ENCODE measurements at regions not wholly inside any gene's neighbourhood (a gene's known extent, or its start where the extent isn't known, plus 50 kb on each side); places are given as distances from the start of the nearest gene placed in this dataset.

- Histone ChIP-seq H3K56ac (ENCODE audit: low read length) (no peak overlapping the region), H3K9ac (ENCODE audit: low read length) (no peak overlapping the region), H4K5ac (ENCODE audit: low read length) (no peak overlapping the region), H2BK120ac (ENCODE audit: low read depth, low read length) (no peak overlapping the region), H3K4ac (ENCODE audit: low read depth, low read length) (no peak overlapping the region), H3K23ac (ENCODE audit: low read length) (no peak overlapping the region), H3K36me3 (ENCODE audit: control insufficient read depth, insufficient read depth, low read length) (no peaks in the 10 kb centered on the region), H3K27me3 (ENCODE audit: insufficient read depth, low read length, poor library complexity) (no peaks in the 10 kb centered on the region), H2BK5ac (ENCODE audit: low read length) (no peak overlapping the region), H2AK5ac (ENCODE audit: low read length) (no peak overlapping the region), H2BK15ac (replicated peaks; ENCODE audit: low read depth) (no peak overlapping the region), H3K18ac (ENCODE audit: low read length) (no peak overlapping the region), H3K4me2 (ENCODE audit: low read length) (no peak overlapping the region), H4K8ac (ENCODE audit: low read depth, low read length) (no peak overlapping the region), H3K4me3 (ENCODE audit: low read length) (no peak overlapping the region), H3K79me1 (ENCODE audit: low read length) (no peaks in the 10 kb centered on the region), H3K79me2 (ENCODE audit: control insufficient read depth, insufficient read depth, low read length) (no peaks in the 10 kb centered on the region), H3K4me1 (ENCODE audit: control insufficient read depth, low read depth, low read length) (no peaks in the 10 kb centered on the region), H3K27ac (ENCODE audit: low read depth, low read length) (no peak overlapping the region)
- no peak for DNase-seq
- WGBS (ENCODE audit: extremely low coverage, insufficient coverage, low lambda C conversion rate), result no CpG with 5 or more reads among the region's 11 CpGs
Observed at GRCh38 chr16:85288869-85289660, 176.8 kb upstream of the CIBAR2 start.

- no peaks in the 10 kb centered on the region for H3K27me3 ChIP-seq (ENCODE audit: insufficient read depth, low read length, poor library complexity)
- no peak overlapping the region for H3K27ac ChIP-seq (ENCODE audit: low read depth, low read length)
- no peak overlapping the region for H4K5ac ChIP-seq (ENCODE audit: low read length)
- H2BK15ac ChIP-seq (replicated peaks; ENCODE audit: low read depth), result no peak overlapping the region
- no peak overlapping the region for H2BK120ac ChIP-seq (ENCODE audit: low read depth, low read length)
- H3K36me3 ChIP-seq (ENCODE audit: control insufficient read depth, insufficient read depth, low read length), result no peaks in the 10 kb centered on the region
- H3K4me1 ChIP-seq (ENCODE audit: control insufficient read depth, low read depth, low read length), result no peaks in the 10 kb centered on the region
- no peak overlapping the region for H3K4ac ChIP-seq (ENCODE audit: low read depth, low read length)
- no peak for DNase-seq
- no peak overlapping the region for H2AK5ac ChIP-seq (ENCODE audit: low read length)
- no peak overlapping the region for H3K23ac ChIP-seq (ENCODE audit: low read length)
- no peak overlapping the region for H3K4me3 ChIP-seq (ENCODE audit: low read length)
- H3K9ac ChIP-seq (ENCODE audit: low read length), result no peak overlapping the region
- H2BK5ac ChIP-seq (ENCODE audit: low read length), result no peak overlapping the region
- no peak overlapping the region for H3K18ac ChIP-seq (ENCODE audit: low read length)
- H3K56ac ChIP-seq (ENCODE audit: low read length), result no peak overlapping the region
- WGBS (ENCODE audit: extremely low coverage, insufficient coverage, low lambda C conversion rate), result no CpG with 5 or more reads among the region's 21 CpGs
- H4K8ac ChIP-seq (ENCODE audit: low read depth, low read length), result no peak overlapping the region
- H3K4me2 ChIP-seq (ENCODE audit: low read length), result no peak overlapping the region
- H3K79me1 ChIP-seq (ENCODE audit: low read length), result no peaks in the 10 kb centered on the region
- H3K79me2 ChIP-seq (ENCODE audit: control insufficient read depth, insufficient read depth, low read length), result no peaks in the 10 kb centered on the region
Observed at GRCh38 chr16:85289760-85290625, 177.7 kb upstream of the CIBAR2 start.

- no peak overlapping the region for H3K23ac ChIP-seq (ENCODE audit: low read length)
- H3K4me1 ChIP-seq (ENCODE audit: control insufficient read depth, low read depth, low read length), result no peaks in the 10 kb centered on the region
- no peak overlapping the region for H3K18ac ChIP-seq (ENCODE audit: low read length)
- no CpG with 5 or more reads among the region's 12 CpGs for WGBS (ENCODE audit: extremely low coverage, insufficient coverage, low lambda C conversion rate)
- no peak overlapping the region for H3K4me2 ChIP-seq (ENCODE audit: low read length)
- H2BK5ac ChIP-seq (ENCODE audit: low read length), result no peak overlapping the region
- no peak overlapping the region for H3K4ac ChIP-seq (ENCODE audit: low read depth, low read length)
- no peak overlapping the region for H3K27ac ChIP-seq (ENCODE audit: low read depth, low read length)
- no peaks in the 10 kb centered on the region for H3K79me1 ChIP-seq (ENCODE audit: low read length)
- no peak overlapping the region for H3K9ac ChIP-seq (ENCODE audit: low read length)
- H2AK5ac ChIP-seq (ENCODE audit: low read length), result no peak overlapping the region
- H3K4me3 ChIP-seq (ENCODE audit: low read length), result no peak overlapping the region
- H3K27me3 ChIP-seq (ENCODE audit: insufficient read depth, low read length, poor library complexity), result no peaks in the 10 kb centered on the region
- no peak overlapping the region for H2BK15ac ChIP-seq (replicated peaks; ENCODE audit: low read depth)
- no peaks in the 10 kb centered on the region for H3K79me2 ChIP-seq (ENCODE audit: control insufficient read depth, insufficient read depth, low read length)
- H4K5ac ChIP-seq (ENCODE audit: low read length), result no peak overlapping the region
- H3K56ac ChIP-seq (ENCODE audit: low read length), result no peak overlapping the region
- no peak for DNase-seq
- H4K8ac ChIP-seq (ENCODE audit: low read depth, low read length), result no peak overlapping the region
- H3K36me3 ChIP-seq (ENCODE audit: control insufficient read depth, insufficient read depth, low read length), result no peaks in the 10 kb centered on the region
- H2BK120ac ChIP-seq (ENCODE audit: low read depth, low read length), result no peak overlapping the region
Observed at GRCh38 chr16:85290626-85291301, 178.5 kb upstream of the CIBAR2 start.

DNA sequence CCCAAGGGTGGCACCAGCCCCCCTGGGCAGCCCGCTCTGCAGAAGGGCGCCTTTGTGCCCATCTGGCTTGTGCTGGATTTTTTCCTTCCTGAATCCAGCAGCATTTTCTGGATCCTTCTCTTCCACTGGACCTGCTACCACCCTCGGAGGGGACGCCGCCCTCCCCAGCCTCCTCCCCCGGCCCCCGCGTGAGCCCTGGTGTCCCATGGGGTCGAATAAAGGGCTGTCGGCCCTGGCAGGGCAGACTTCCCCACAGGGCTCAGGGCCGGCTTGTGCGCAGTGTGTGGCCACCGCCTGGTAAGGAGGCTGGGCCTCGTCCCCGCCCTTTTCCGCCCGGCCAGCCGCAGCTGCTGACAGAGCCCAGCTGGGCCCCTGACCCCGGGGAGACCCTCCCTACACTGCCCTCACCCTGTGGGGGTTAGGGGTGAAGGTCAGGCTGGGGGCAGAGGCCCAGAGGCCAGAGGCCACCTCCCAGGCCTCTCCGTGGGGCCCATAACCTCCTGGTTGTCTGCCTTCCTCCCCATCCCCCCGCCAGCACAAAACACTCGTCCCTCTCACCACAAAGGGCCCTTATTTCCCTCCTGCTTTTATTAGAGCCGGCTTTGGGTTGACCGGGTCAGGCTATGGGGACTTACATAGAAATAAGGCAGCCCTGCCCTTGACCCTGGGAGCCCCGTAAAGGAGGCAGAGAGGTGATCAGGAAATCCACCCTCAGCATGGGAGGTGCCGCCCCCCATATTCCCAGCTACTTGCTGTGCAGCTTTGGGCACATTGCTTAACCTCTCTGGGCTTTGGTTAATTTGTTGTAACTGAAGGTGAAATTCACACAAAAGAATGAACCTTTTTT, 179.3 kb upstream of the CIBAR2 start:
- no peaks in the 10 kb centered on the region for H3K27me3 ChIP-seq (ENCODE audit: insufficient read depth, low read length, poor library complexity)
- no peak overlapping the region for H3K18ac ChIP-seq (ENCODE audit: low read length)
- no peak overlapping the region for H4K5ac ChIP-seq (ENCODE audit: low read length)
- no peak overlapping the region for H2BK120ac ChIP-seq (ENCODE audit: low read depth, low read length)
- H3K9ac ChIP-seq (ENCODE audit: low read length), result no peak overlapping the region
- H2AK5ac ChIP-seq (ENCODE audit: low read length), result no peak overlapping the region
- H3K4me3 ChIP-seq (ENCODE audit: low read length), result no peak overlapping the region
- no peak overlapping the region for H2BK15ac ChIP-seq (replicated peaks; ENCODE audit: low read depth)
- H4K8ac ChIP-seq (ENCODE audit: low read depth, low read length), result no peak overlapping the region
- H2BK5ac ChIP-seq (ENCODE audit: low read length), result no peak overlapping the region
- no peaks in the 10 kb centered on the region for H3K4me1 ChIP-seq (ENCODE audit: control insufficient read depth, low read depth, low read length)
- DNase-seq, result no peak
- no peak overlapping the region for H3K4me2 ChIP-seq (ENCODE audit: low read length)
- no CpG with 5 or more reads among the region's 26 CpGs for WGBS (ENCODE audit: extremely low coverage, insufficient coverage, low lambda C conversion rate)
- no peak overlapping the region for H3K23ac ChIP-seq (ENCODE audit: low read length)
- H3K79me1 ChIP-seq (ENCODE audit: low read length), result no peaks in the 10 kb centered on the region
- H3K27ac ChIP-seq (ENCODE audit: low read depth, low read length), result no peak overlapping the region
- H3K4ac ChIP-seq (ENCODE audit: low read depth, low read length), result no peak overlapping the region
- no peak overlapping the region for H3K56ac ChIP-seq (ENCODE audit: low read length)
- H3K36me3 ChIP-seq (ENCODE audit: control insufficient read depth, insufficient read depth, low read length), result no peaks in the 10 kb centered on the region
- no peaks in the 10 kb centered on the region for H3K79me2 ChIP-seq (ENCODE audit: control insufficient read depth, insufficient read depth, low read length)

GRCh38 chr16:85293458-85293857, 181.2 kb upstream of the CIBAR2 start:
- no peak overlapping the region for H3K9ac ChIP-seq (ENCODE audit: low read length)
- no peaks in the 10 kb centered on the region for H3K4me1 ChIP-seq (ENCODE audit: control insufficient read depth, low read depth, low read length)
- H3K4me2 ChIP-seq (ENCODE audit: low read length), result no peak overlapping the region
- H4K5ac ChIP-seq (ENCODE audit: low read length), result no peak overlapping the region
- H3K23ac ChIP-seq (ENCODE audit: low read length), result no peak overlapping the region
- no peak overlapping the region for H3K4ac ChIP-seq (ENCODE audit: low read depth, low read length)
- H3K4me3 ChIP-seq (ENCODE audit: low read length), result no peak overlapping the region
- no peaks in the 10 kb centered on the region for H3K79me1 ChIP-seq (ENCODE audit: low read length)
- H2BK5ac ChIP-seq (ENCODE audit: low read length), result no peak overlapping the region
- no peaks in the 10 kb centered on the region for H3K36me3 ChIP-seq (ENCODE audit: control insufficient read depth, insufficient read depth, low read length)
- WGBS (ENCODE audit: extremely low coverage, insufficient coverage, low lambda C conversion rate), result no CpG with 5 or more reads among the region's 13 CpGs
- H2BK120ac ChIP-seq (ENCODE audit: low read depth, low read length), result no peak overlapping the region
- no peak overlapping the region for H3K56ac ChIP-seq (ENCODE audit: low read length)
- no peak overlapping the region for H2BK15ac ChIP-seq (replicated peaks; ENCODE audit: low read depth)
- H3K27me3 ChIP-seq (ENCODE audit: insufficient read depth, low read length, poor library complexity), result no peaks in the 10 kb centered on the region
- no peak for DNase-seq
- H4K8ac ChIP-seq (ENCODE audit: low read depth, low read length), result no peak overlapping the region
- H3K18ac ChIP-seq (ENCODE audit: low read length), result no peak overlapping the region
- no peaks in the 10 kb centered on the region for H3K79me2 ChIP-seq (ENCODE audit: control insufficient read depth, insufficient read depth, low read length)
- H2AK5ac ChIP-seq (ENCODE audit: low read length), result no peak overlapping the region
- H3K27ac ChIP-seq (ENCODE audit: low read depth, low read length), result no peak overlapping the region

All from mesendoderm (in vitro differentiated cells).